HEK293 (cell line): ENCODE measurements at regions not wholly inside any gene's neighbourhood (a gene's known extent, or its start where the extent isn't known, plus 50 kb on each side); places are given as distances from the start of the nearest gene placed in this dataset.

Source experiments
- CTCF ChIA-PET: fragments of 350-600 bp; formaldehyde crosslinking; extraction: SDS; loops from one replicate; lab custom pipeline; 2021; ENCODE audit warnings: antibody characterized with exemption; lab: Yijun Ruan, JAX
- POLR2A ChIA-PET: fragments of 300-600 bp; formaldehyde crosslinking; extraction: SDS; loops from one replicate; lab custom pipeline; 2020; ENCODE audit warnings: antibody characterized with exemption, inconsistent platforms; lab: Yijun Ruan, JAX
- H3K27ac ChIP-seq: fragments of 200-500 bp; sonication (Bioruptor generic); 2 replicates; pipeline ENCODE4 v1.5.1; 2014; ENCODE audit warnings: low read depth, low read length, control low read depth, inconsistent platforms; ENCODE audit errors: extremely low read depth
- H3K36me3 ChIP-seq, 2 experiments: fragments of 200-500 bp in 1 of 2; sonication (Bioruptor generic) in 1 of 2; 1 replicate in 1 of 2; 2 replicates in 1 of 2; pipeline ENCODE4 v1.5.1; 2014 to 2017; ENCODE audit warnings: inconsistent platforms in 2 of 2, low read length in 2 of 2; ENCODE audit not compliant: control insufficient read depth in 2 of 2, insufficient read depth in 1 of 2
- H3K4me1 ChIP-seq: fragments of 200-500 bp; sonication (Bioruptor generic); 2 replicates; pipeline ENCODE4 v1.5.1; 2014; ENCODE audit warnings: mild to moderate bottlenecking, low read length, inconsistent platforms; ENCODE audit not compliant: control insufficient read depth, insufficient read depth
- H3K4me3 ChIP-seq: 2 replicates; pipeline ENCODE4 v1.5.1; 2011; ENCODE audit warnings: low read depth, mild to moderate bottlenecking, control low read depth, low read length, moderate library complexity
- H3K9me3 ChIP-seq: fragments of 200-500 bp; sonication (Bioruptor generic); 2 replicates; pipeline ENCODE4 v1.5.1; 2014; ENCODE audit warnings: low read depth, low read length, inconsistent platforms; ENCODE audit not compliant: control insufficient read depth, insufficient read depth
- ATF2 ChIP-seq: fragments of 450-650 bp; formaldehyde crosslinking; IDR thresholded peaks from 2 replicates; pipeline ENCODE4 v1.5.1; 2016; ENCODE audit warnings: missing biosample characterization, missing genetic modification characterization, low read depth
- ELK4 ChIP-seq: IDR thresholded peaks from 2 replicates; pipeline ENCODE4 v1.6.1; 2011; ENCODE audit warnings: mild to moderate bottlenecking, low read depth, low read length, borderline replicate concordance
- KLF1 ChIP-seq: fragments of 450-650 bp; formaldehyde crosslinking; IDR thresholded peaks from 2 replicates; pipeline ENCODE4 v1.5.1; 2016; ENCODE audit warnings: missing biosample characterization, missing genetic modification characterization
- KLF7 ChIP-seq: fragments of 450-650 bp; formaldehyde crosslinking; IDR thresholded peaks from 2 replicates; pipeline ENCODE4 v1.5.1; 2016; ENCODE audit warnings: missing biosample characterization, missing genetic modification characterization, borderline replicate concordance
- MYNN ChIP-seq: fragments of 450-650 bp; formaldehyde crosslinking; IDR thresholded peaks from 2 replicates; pipeline ENCODE4 v1.5.1; 2016; ENCODE audit warnings: missing biosample characterization, missing genetic modification characterization, borderline replicate concordance
- SALL2 ChIP-seq: fragments of 450-650 bp; formaldehyde crosslinking; IDR thresholded peaks from 2 replicates; pipeline ENCODE4 v1.5.0; 2017; ENCODE audit warnings: missing biosample characterization, mild to moderate bottlenecking, missing genetic modification characterization, borderline replicate concordance
- YY2 ChIP-seq: fragments of 450-650 bp; formaldehyde crosslinking; IDR thresholded peaks from 2 replicates; pipeline ENCODE4 v1.5.1; 2016; ENCODE audit warnings: missing biosample characterization, missing genetic modification characterization
- ZBTB7A ChIP-seq: fragments of 450-650 bp; formaldehyde crosslinking; IDR thresholded peaks from 2 replicates; pipeline ENCODE4 v1.5.1; 2016; ENCODE audit warnings: low read depth, missing biosample characterization, missing genetic modification characterization
- ZIC2 ChIP-seq: fragments of 450-650 bp; formaldehyde crosslinking; IDR thresholded peaks from 2 replicates; pipeline ENCODE4 v1.5.1; 2016; ENCODE audit warnings: missing biosample characterization, missing genetic modification characterization
- ZNF140 ChIP-seq: fragments of 450-650 bp; formaldehyde crosslinking; IDR thresholded peaks from 2 replicates; pipeline ENCODE4 v1.5.1; 2016; ENCODE audit warnings: missing biosample characterization, missing genetic modification characterization
- ZNF2 ChIP-seq: fragments of 450-650 bp; formaldehyde crosslinking; IDR thresholded peaks from 2 replicates; pipeline ENCODE4 v1.5.1; 2016; ENCODE audit warnings: missing biosample characterization, missing genetic modification characterization
- ZNF202 ChIP-seq: fragments of 450-650 bp; formaldehyde crosslinking; IDR thresholded peaks from 2 replicates; pipeline ENCODE4 v1.5.1; 2016; ENCODE audit warnings: missing biosample characterization, missing genetic modification characterization, borderline replicate concordance
- ZNF248 ChIP-seq: fragments of 450-650 bp; formaldehyde crosslinking; IDR thresholded peaks from 2 replicates; pipeline ENCODE4 v1.5.1; 2017; ENCODE audit warnings: missing biosample characterization, missing genetic modification characterization
- ZNF26 ChIP-seq: fragments of 450-650 bp; formaldehyde crosslinking; IDR thresholded peaks from 2 replicates; pipeline ENCODE4 v1.5.1; 2016; ENCODE audit warnings: missing biosample characterization, missing genetic modification characterization
- ZNF48 ChIP-seq: fragments of 450-650 bp; formaldehyde crosslinking; IDR thresholded peaks from 2 replicates; pipeline ENCODE4 v1.5.1; 2016; ENCODE audit warnings: missing biosample characterization, missing genetic modification characterization
- ZNF585B ChIP-seq: fragments of 450-650 bp; formaldehyde crosslinking; IDR thresholded peaks from 2 replicates; pipeline ENCODE4 v1.5.1; 2016; ENCODE audit warnings: missing biosample characterization, missing genetic modification characterization
- ZNF623 ChIP-seq: fragments of 450-650 bp; formaldehyde crosslinking; IDR thresholded peaks from 2 replicates; pipeline ENCODE4 v1.5.1; 2016; ENCODE audit warnings: missing biosample characterization, missing genetic modification characterization
- ZNF626 ChIP-seq: fragments of 450-650 bp; sonication (Bioruptor Pico); formaldehyde crosslinking; IDR thresholded peaks from 2 replicates; pipeline ENCODE4 v1.5.1; 2018; ENCODE audit warnings: missing biosample characterization, missing genetic modification characterization, inconsistent platforms
- ZNF629 ChIP-seq: fragments of 450-650 bp; formaldehyde crosslinking; IDR thresholded peaks from 2 replicates; pipeline ENCODE4 v1.5.1; 2017; ENCODE audit warnings: missing biosample characterization, missing genetic modification characterization
- ZNF660 ChIP-seq: fragments of 450-650 bp; IDR thresholded peaks from 2 replicates; pipeline ENCODE4 v1.5.1; 2018; ENCODE audit warnings: missing biosample characterization, mild to moderate bottlenecking, missing genetic modification characterization
- ZNF747 ChIP-seq: fragments of 450-650 bp; formaldehyde crosslinking; IDR thresholded peaks from 2 replicates; pipeline ENCODE4 v1.5.1; 2016; ENCODE audit warnings: missing biosample characterization, missing genetic modification characterization
- ZNF776 ChIP-seq: fragments of 450-650 bp; formaldehyde crosslinking; IDR thresholded peaks from 2 replicates; pipeline ENCODE4 v1.5.0; 2017; ENCODE audit warnings: missing biosample characterization, missing genetic modification characterization, borderline replicate concordance
- ZNF777 ChIP-seq: fragments of 450-650 bp; formaldehyde crosslinking; IDR thresholded peaks from 2 replicates; pipeline ENCODE4 v1.5.1; 2017; ENCODE audit warnings: missing biosample characterization, missing genetic modification characterization, borderline replicate concordance
- TF ChIP-seq, protein P1 (sequence below): fragments of 450-650 bp; formaldehyde crosslinking; IDR thresholded peaks from 2 replicates; pipeline ENCODE4 v1.5.1; 2017; ENCODE audit warnings: missing biosample characterization, missing genetic modification characterization

DNA sequence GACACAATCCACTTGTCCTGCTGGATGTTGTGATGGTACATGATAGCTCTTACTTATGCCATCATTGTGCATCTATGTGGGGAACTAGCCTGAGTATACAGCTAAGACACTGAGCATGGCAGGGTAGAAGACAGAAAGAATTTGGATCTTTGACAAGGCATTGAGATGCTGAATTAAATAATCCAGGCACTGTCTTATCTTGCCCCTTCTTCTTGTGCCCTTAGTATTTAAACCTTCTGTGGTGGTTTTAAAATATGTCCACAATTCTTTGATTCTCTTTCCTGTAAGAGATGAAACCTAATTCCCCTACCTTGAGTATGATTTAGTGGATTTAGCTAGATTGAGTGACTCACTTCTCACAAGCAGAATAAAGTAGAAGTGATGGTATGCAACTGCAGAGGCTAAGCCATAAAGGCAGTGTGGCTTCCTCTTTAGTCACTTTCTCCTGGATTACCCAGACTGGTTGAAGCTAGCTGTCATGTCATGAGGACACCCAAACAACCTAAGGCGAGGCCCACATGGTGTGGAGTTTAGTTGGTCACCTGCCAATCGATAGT lies 174.0 kb upstream of the NREP start:
- Histone ChIP-seq H3K4me3 (no peak overlapping the region), H3K27ac (no peak overlapping the region), H3K36me3 (no peaks in the 10 kb centered on the region), H3K9me3 (no peaks in the 10 kb centered on the region), H3K4me1 (no peaks in the 10 kb centered on the region; the same call in 1 of the 2 replicates)
- ChIA-PET CTCF (no interaction called here), POLR2A (no interaction called here)
- no peak for TF ChIP-seq ZNF747 (tag by site-specific recombination)
- no peak for TF ChIP-seq ZNF2 (tag by site-specific recombination)
- no peak for TF ChIP-seq MYNN (tag by site-specific recombination)
- no peak for TF ChIP-seq ZNF777 (tag by site-specific recombination)
- TF ChIP-seq ZNF660: no peak
- no peak for TF ChIP-seq ZNF776 (tag by site-specific recombination)
- TF ChIP-seq ZNF140 (tag by site-specific recombination): no peak
- TF ChIP-seq ELK4: no peak

GRCh38 chr5:111930449-111930848 lies 173.5 kb upstream of the NREP start:
- H3K36me3 ChIP-seq: no peaks in the 10 kb centered on the region
- ChIA-PET POLR2A (no interaction called here), CTCF (no interaction called here)
- no peak overlapping the region for H3K27ac ChIP-seq
- H3K4me1 ChIP-seq: no peaks in the 10 kb centered on the region; the same call in 1 of the 2 replicates
- H3K4me3 ChIP-seq: no peak overlapping the region
- H3K9me3 ChIP-seq: no peaks in the 10 kb centered on the region
- TF ChIP-seq ZNF26 (no peak), ATF2 (tag by site-specific recombination) (no peak), ZNF48 (no peak), ZNF626 (tag by site-specific recombination) (no peak), KLF1 (tag by site-specific recombination) (no peak), ZNF202 (tag by site-specific recombination) (no peak), YY2 (no peak), ZNF629 (tag by site-specific recombination) (no peak)
- TF ChIP-seq, protein P1, sequence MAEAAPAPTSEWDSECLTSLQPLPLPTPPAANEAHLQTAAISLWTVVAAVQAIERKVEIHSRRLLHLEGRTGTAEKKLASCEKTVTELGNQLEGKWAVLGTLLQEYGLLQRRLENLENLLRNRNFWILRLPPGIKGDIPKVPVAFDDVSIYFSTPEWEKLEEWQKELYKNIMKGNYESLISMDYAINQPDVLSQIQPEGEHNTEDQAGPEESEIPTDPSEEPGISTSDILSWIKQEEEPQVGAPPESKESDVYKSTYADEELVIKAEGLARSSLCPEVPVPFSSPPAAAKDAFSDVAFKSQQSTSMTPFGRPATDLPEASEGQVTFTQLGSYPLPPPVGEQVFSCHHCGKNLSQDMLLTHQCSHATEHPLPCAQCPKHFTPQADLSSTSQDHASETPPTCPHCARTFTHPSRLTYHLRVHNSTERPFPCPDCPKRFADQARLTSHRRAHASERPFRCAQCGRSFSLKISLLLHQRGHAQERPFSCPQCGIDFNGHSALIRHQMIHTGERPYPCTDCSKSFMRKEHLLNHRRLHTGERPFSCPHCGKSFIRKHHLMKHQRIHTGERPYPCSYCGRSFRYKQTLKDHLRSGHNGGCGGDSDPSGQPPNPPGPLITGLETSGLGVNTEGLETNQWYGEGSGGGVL (tag by site-specific recombination): no peak

GRCh38 chr5:111929867-111930266 lies 172.9 kb upstream of the NREP start:
- no peak overlapping the region for H3K4me3 ChIP-seq
- ChIA-PET POLR2A (no interaction called here), CTCF (no interaction called here)

More at GRCh38 chr5:111929867-111930266, 172.9 kb upstream of the NREP start:
- no peaks in the 10 kb centered on the region for H3K9me3 ChIP-seq
- no peaks in the 10 kb centered on the region for H3K36me3 ChIP-seq
- H3K27ac ChIP-seq: no peak overlapping the region
- TF ChIP-seq ZNF48 (no peak), ZIC2 (tag by site-specific recombination) (no peak), ZNF248 (no peak), ZNF777 (tag by site-specific recombination) (no peak), ZBTB7A (no peak), ZNF623 (tag by site-specific recombination) (no peak), ZNF585B (no peak), SALL2 (tag by site-specific recombination) (no peak), ZNF747 (tag by site-specific recombination) (no peak), KLF7 (no peak)
- no peaks in the 10 kb centered on the region; the same call in 1 of the 2 replicates for H3K4me1 ChIP-seq
